GM13977 (cell line): ENCODE measurements at regions not wholly inside any gene's neighbourhood (a gene's known extent, or its start where the extent isn't known, plus 50 kb on each side); places are given as distances from the start of the nearest gene placed in this dataset.

Experiments
- DNase-seq: peaks from one replicate; pipeline ENCODE4 v3.0.0; 2012; ENCODE audit warnings: low spot score
- CTCF ChIP-seq: IDR thresholded peaks from 2 replicates; pipeline ENCODE4 v1.5.1; 2012; ENCODE audit warnings: mild to moderate bottlenecking, control low read depth; ENCODE audit not compliant: insufficient read depth; ENCODE audit errors: extremely low read depth, missing control alignments
- in situ Hi-C: fragments of 300-500 bp; cut with MboI; formaldehyde crosslinking; loops from one replicate; pipeline ENCODE4 v1.12.0; 2022; ENCODE audit warnings: low sequenced_read_pairs, low pct_unique_long_range_greater_than_20kb, mixed read lengths, inconsistent platforms; ENCODE audit not compliant: unreplicated experiment

GRCh38 chr9:110048976-110049698 is 158.8 kb downstream of the C9orf152 start:
- in situ Hi-C loops, result no loop called here
- DNase-seq, result peak; percentile 22
- TF ChIP-seq CTCF, result no peak

- peak; percentile 21 for DNase-seq
- in situ Hi-C loops, result loop anchor here (10.0 to 25.0 kb wide), 2 partner anchors 75 to 112 kb away; no protein-coding TSS in a partner anchor
- no peak for TF ChIP-seq CTCF
Observed at GRCh38 chr9:110049699-110050450, 158.1 kb downstream of the C9orf152 start.

GRCh38 chr9:110050925-110051355 is 157.0 kb downstream of the C9orf152 start:
- TF ChIP-seq CTCF, result no peak
- DNase-seq, result peak; percentile 56
- in situ Hi-C loops, result loop anchor here (10.0 to 25.0 kb wide), 2 partner anchors 76 to 111 kb away; no protein-coding TSS in a partner anchor

- TF ChIP-seq CTCF, result no peak
- DNase-seq, result no peak
- in situ Hi-C loops, result loop anchor here (5.0 to 25.0 kb wide), 3 partner anchors 81 to 144 kb away; no protein-coding TSS in a partner anchor
Observed at GRCh38 chr9:110056062-110056461, 151.9 kb downstream of the C9orf152 start.

GRCh38 chr9:110058304-110058953 is 149.5 kb downstream of the C9orf152 start:
- peak; percentile 76 for TF ChIP-seq CTCF
- in situ Hi-C loops, result loop anchor here (5.0 to 25.0 kb wide), 3 partner anchors 84 to 146 kb away; no protein-coding TSS in a partner anchor
- peak; percentile 42 for DNase-seq

GRCh38 chr9:110059461-110059860 is 148.5 kb downstream of the C9orf152 start:
- no peak for TF ChIP-seq CTCF
- in situ Hi-C loops, result loop anchor here (5.0 to 25.0 kb wide), 3 partner anchors 85 to 147 kb away; no protein-coding TSS in a partner anchor
- DNase-seq, result no peak
